Right atrium auricular region (tissue), 2 donors: ENCODE measurements at regions not wholly inside any gene's neighbourhood (a gene's known extent, or its start where the extent isn't known, plus 50 kb on each side); places are given as distances from the start of the nearest gene placed in this dataset.

Experiments used
- DNase-seq: peaks from one replicate; pipeline ENCODE4 v3.0.0-alpha.2; 2019; ENCODE audit warnings: low spot score
- H3K27ac ChIP-seq, 2 donors: fragments of 200-600 bp; sonication (generic); 1 replicate in 1 of 2; 2 replicates in 1 of 2; pipeline ENCODE4 v1.5.1; 2016 to 2019
- H3K27me3 ChIP-seq, 2 donors: fragments of 200-600 bp; sonication (generic); one replicate each; pipeline versions ENCODE4 v1.5.1 to v1.6.0; 2017 to 2019
- H3K36me3 ChIP-seq: fragments of 200-600 bp; sonication (generic); one replicate; pipeline ENCODE4 v1.5.1; 2016
- H3K4me1 ChIP-seq, 2 donors: fragments of 200-600 bp; sonication (generic); one replicate each; pipeline versions ENCODE4 v1.5.1 to v1.6.0; 2017 to 2019
- H3K4me3 ChIP-seq, 2 donors: fragments of 200-600 bp; sonication (generic); 1 replicate in 1 of 2; 2 replicates in 1 of 2; pipeline ENCODE4 v1.5.1; 2017 to 2019; ENCODE audit warnings: mild to moderate bottlenecking in 1 of 2, moderate library complexity in 1 of 2
- H3K9me3 ChIP-seq, 2 donors: fragments of 200-600 bp; sonication (generic); one replicate each; pipeline ENCODE4 v1.5.1; 2019
- CTCF ChIP-seq, 2 donors: fragments of 200-600 bp; sonication (generic); IDR thresholded peaks; one replicate each; pipeline ENCODE4 v1.5.1; 2019; ENCODE audit warnings: antibody characterized with exemption in 2 of 2

GRCh38 chr3:14300721-14301399, 101.5 kb upstream of the SLC6A6 start:
- H3K36me3 ChIP-seq: no peaks in the 10 kb centered on the region
- no peaks in the 10 kb centered on the region for H3K9me3 ChIP-seq
- H3K4me1 ChIP-seq: peaks cover 0 to 45% of the 10 kb centered on the region in 2 donors
- DNase-seq: peak; percentile 81
- no peak for TF ChIP-seq CTCF (IDR thresholded peaks at IDR 0.05)
- no peaks in the 10 kb centered on the region for H3K27me3 ChIP-seq
- H3K27ac ChIP-seq: peak overlapping the region in 1 of 2 donors; percentile 5
- no peak overlapping the region for H3K4me3 ChIP-seq

GRCh38 chr3:14301558-14301957, 100.8 kb upstream of the SLC6A6 start:
- Histone ChIP-seq H3K27ac (no peak overlapping the region), H3K27me3 (no peaks in the 10 kb centered on the region), H3K9me3 (no peaks in the 10 kb centered on the region), H3K4me1 (peaks cover 0 to 49% of the 10 kb centered on the region in 2 donors), H3K36me3 (no peaks in the 10 kb centered on the region), H3K4me3 (no peak overlapping the region)
- DNase-seq: peak; percentile 77
- no peak for TF ChIP-seq CTCF (IDR thresholded peaks at IDR 0.05)

GRCh38 chr3:14303336-14304100, 98.9 kb upstream of the SLC6A6 start:
- no peaks in the 10 kb centered on the region for H3K9me3 ChIP-seq
- H3K27ac ChIP-seq: no peak overlapping the region
- no peak for TF ChIP-seq CTCF (IDR thresholded peaks at IDR 0.05)
- H3K4me1 ChIP-seq: peaks cover 0 to 40% of the 10 kb centered on the region in 2 donors
- H3K27me3 ChIP-seq: no peaks in the 10 kb centered on the region
- no peaks in the 10 kb centered on the region for H3K36me3 ChIP-seq
- no peak for DNase-seq
- H3K4me3 ChIP-seq: no peak overlapping the region

GRCh38 chr3:14304101-14305045, 98.0 kb upstream of the SLC6A6 start:
- Histone ChIP-seq H3K27me3 (no peaks in the 10 kb centered on the region), H3K36me3 (no peaks in the 10 kb centered on the region), H3K27ac (peak overlapping the region in 1 of 2 donors; percentile 21), H3K4me3 (no peak overlapping the region), H3K4me1 (peaks cover 0 to 40% of the 10 kb centered on the region in 2 donors), H3K9me3 (no peaks in the 10 kb centered on the region)
- no peak for TF ChIP-seq CTCF (IDR thresholded peaks at IDR 0.05)
- DNase-seq: no peak

GRCh38 chr3:14305324-14305723, 97.1 kb upstream of the SLC6A6 start:
- Histone ChIP-seq H3K9me3 (no peaks in the 10 kb centered on the region), H3K27ac (no peak overlapping the region), H3K4me1 (peaks cover 0 to 40% of the 10 kb centered on the region in 2 donors), H3K36me3 (no peaks in the 10 kb centered on the region), H3K27me3 (no peaks in the 10 kb centered on the region), H3K4me3 (no peak overlapping the region)
- TF ChIP-seq CTCF (IDR thresholded peaks at IDR 0.05): no peak
- no peak for DNase-seq
